AG20443 (cell line): ENCODE measurements at regions not wholly inside any gene's neighbourhood (a gene's known extent, or its start where the extent isn't known, plus 50 kb on each side); places are given as distances from the start of the nearest gene placed in this dataset.
"Not testable (repeated sequence)": the region's sequence is repeated elsewhere in the genome, so short reads cannot be mapped to it uniquely, and the experiment has no call there.

Experiments
- DNase-seq: peaks from one replicate; pipeline ENCODE4 v3.0.0; 2012; ENCODE audit warnings: low spot score, mixed read lengths

GRCh38 chr18:10120622-10121021, 206.8 kb downstream of the VAPA start:
- no peak for DNase-seq

- no peak for DNase-seq
These were observed 207.2 kb downstream of the VAPA start for GRCh38 chr18:10121028-10121427.

- peak; percentile 83 for DNase-seq
These were observed 208.1 kb downstream of the VAPA start for GRCh38 chr18:10121786-10122515.

- DNase-seq, result no peak
These were observed 209.5 kb downstream of the VAPA start for GRCh38 chr18:10122988-10123950.

GRCh38 chr18:10124071-10124470, 210.3 kb downstream of the VAPA start:
- no peak for DNase-seq

GRCh38 chr18:10124557-10124956, 210.7 kb downstream of the VAPA start:
- no peak for DNase-seq

- no peak for DNase-seq
These were observed 211.2 kb downstream of the VAPA start for GRCh38 chr18:10124967-10125366.

- no peak for DNase-seq
These were observed 213.9 kb downstream of the VAPA start for GRCh38 chr18:10127729-10128128.

GRCh38 chr18:10128921-10129501, 215.2 kb downstream of the VAPA start:
- DNase-seq, result peak; percentile 47

GRCh38 chr18:10130606-10131005, 216.8 kb downstream of the VAPA start:
- no peak for DNase-seq

- no peak for DNase-seq
These were observed 217.3 kb downstream of the VAPA start for GRCh38 chr18:10131081-10131459.

GRCh38 chr18:10131460-10132395, 217.9 kb downstream of the VAPA start:
- no peak for DNase-seq

GRCh38 chr18:10133516-10133915, 219.7 kb downstream of the VAPA start:
- DNase-seq, result no peak

- no peak for DNase-seq
These were observed 220.4 kb downstream of the VAPA start for GRCh38 chr18:10134204-10134603.

- not testable (repeated sequence) for DNase-seq
These were observed 220.9 kb downstream of the VAPA start for GRCh38 chr18:10134749-10135148.

- DNase-seq, result no peak
These were observed 221.6 kb downstream of the VAPA start for GRCh38 chr18:10135302-10135926.

- DNase-seq, result no peak
These were observed 224.9 kb downstream of the VAPA start for GRCh38 chr18:10138719-10139118.

- DNase-seq, result peak; percentile 77
These were observed 226.1 kb downstream of the VAPA start for GRCh38 chr18:10139783-10140410.

- peak; percentile 47 for DNase-seq
These were observed 226.9 kb downstream of the VAPA start for GRCh38 chr18:10140461-10141282.

- DNase-seq, result no peak
These were observed 227.7 kb downstream of the VAPA start for GRCh38 chr18:10141559-10141958.
